K562 (cell line): ENCODE measurements at regions not wholly inside any gene's neighbourhood (a gene's known extent, or its start where the extent isn't known, plus 50 kb on each side); places are given as distances from the start of the nearest gene placed in this dataset.
"Not testable (repeated sequence)": the region's sequence is repeated elsewhere in the genome, so short reads cannot be mapped to it uniquely, and the experiment has no call there.

Experiments
- ATAC-seq: fragments of 200-7000 bp; cut with Tn5 transposase; 3 replicates; pipeline ENCODE4 v1.9.1; 2020; ENCODE audit warnings: moderate library complexity
- BruUV-seq: library from RNA; stranded (reverse); fragments of 400-500 nt; replicated peaks from 2 replicates; lab custom pipeline; 2021; lab: Mats Ljungman, UMichigan
- CTCF ChIA-PET: fragments of 300-600 bp; formaldehyde crosslinking; extraction: SDS; loops from one replicate; lab custom pipeline; 2021; ENCODE audit warnings: low intra/inter-chr PET ratio; lab: Yijun Ruan, JAX
- POLR2A ChIA-PET: fragments of 300-600, 350-650 bp; sonication (Branson Sonifier 250); formaldehyde crosslinking; extraction: SDS; loops from one replicate; lab custom pipeline; 2021; ENCODE audit warnings: antibody characterized with exemption, inconsistent platforms; lab: Yijun Ruan, JAX
- DNase-seq, 4 experiments: peaks; one replicate each; pipeline versions ENCODE4 v3.0.0 to v3.0.0-alpha.2; 2011 to 2018; ENCODE audit warnings: low spot score in 3 of 4, mixed read lengths in 3 of 4; ENCODE audit errors: extremely low read depth in 1 of 4
- FAIRE-seq: peaks from 2 replicates; lab custom pipeline; 2011; peaks lifted over from hg19 to GRCh38; lab: Jason Lieb, UNC
- H2AFZ ChIP-seq: 2 replicates; pipeline ENCODE4 v1.6.0; 2011; ENCODE audit warnings: low read depth, low read length, control low read depth, inconsistent platforms
- H3K27ac ChIP-seq: fragments of 200-600 bp; 3 replicates; pipeline ENCODE4 v1.8.0; 2011; ENCODE audit warnings: low read depth, mild to moderate bottlenecking, control low read depth, inconsistent platforms, low read length, moderate library complexity, mixed read lengths; ENCODE audit errors: extremely low read depth
- H3K27me3 ChIP-seq, 2 experiments: fragments of 300-600 bp in 1 of 2; 2 replicates in 1 of 2; 3 replicates in 1 of 2; pipeline versions ENCODE4 v1.6.0 to v1.8.0; 2011; ENCODE audit warnings: inconsistent platforms in 2 of 2, low read length in 2 of 2, mild to moderate bottlenecking in 1 of 2, mixed read lengths in 1 of 2, moderate library complexity in 1 of 2; ENCODE audit not compliant: control insufficient read depth in 2 of 2, insufficient read depth in 2 of 2
- H3K36me3 ChIP-seq: fragments of 300-600 bp; 3 replicates; pipeline ENCODE4 v1.8.0; 2011; ENCODE audit warnings: mild to moderate bottlenecking, low read length, inconsistent platforms; ENCODE audit not compliant: control insufficient read depth, insufficient read depth
- H3K4me1 ChIP-seq, 2 experiments: fragments of 200-600 bp in 1 of 2; replicated peaks in 1 of 2; 2 replicates in 1 of 2; 3 replicates in 1 of 2; pipeline versions ENCODE4 v1.5.1 to v1.8.0; 2011; ENCODE audit warnings: inconsistent platforms in 2 of 2, low read length in 2 of 2, mild to moderate bottlenecking in 1 of 2, mixed read lengths in 1 of 2, moderate library complexity in 1 of 2; ENCODE audit not compliant: control insufficient read depth in 2 of 2, insufficient read depth in 2 of 2
- H3K4me2 ChIP-seq: 2 replicates; pipeline ENCODE4 v1.6.1; 2011; ENCODE audit warnings: low read length, control low read depth, inconsistent platforms, mixed read lengths; ENCODE audit not compliant: insufficient read depth
- H3K4me3 ChIP-seq: fragments of 200-600 bp; sonication (generic), shearing (Covaris generic); 2 replicates; pipeline ENCODE4 v1.5.1; 2016; ENCODE audit warnings: control low read depth, inconsistent platforms
- H3K79me2 ChIP-seq: fragments of 200-600 bp; 3 replicates; pipeline ENCODE4 v1.8.0; 2011; ENCODE audit warnings: low read length, inconsistent platforms; ENCODE audit not compliant: control insufficient read depth, insufficient read depth
- H3K9ac ChIP-seq, 2 experiments: 2 replicates each; pipeline versions ENCODE4 v1.6.0 to v1.6.1; 2011; ENCODE audit warnings: low read depth in 2 of 2, low read length in 2 of 2, control low read depth in 1 of 2, inconsistent platforms in 1 of 2, mild to moderate bottlenecking in 1 of 2, mixed read lengths in 1 of 2; ENCODE audit not compliant: insufficient read depth in 1 of 2
- H3K9me1 ChIP-seq: one replicate; pipeline ENCODE4 v1.6.0; 2011; ENCODE audit warnings: inconsistent platforms, mild to moderate bottlenecking, low read length, moderate library complexity; ENCODE audit not compliant: control insufficient read depth, insufficient read depth
- H3K9me3 ChIP-seq: replicated peaks from 2 replicates; pipeline ENCODE4 v1.5.1; 2011; ENCODE audit warnings: low read depth, low read length, inconsistent platforms; ENCODE audit not compliant: control insufficient read depth, insufficient read depth
- H4K20me1 ChIP-seq: replicated peaks from 2 replicates; pipeline ENCODE4 v1.6.1; 2011; ENCODE audit warnings: low read length, inconsistent platforms, mixed read lengths; ENCODE audit not compliant: control insufficient read depth, insufficient read depth
- CHD4 ChIP-seq: fragments of 200-600 bp; sonication (generic); IDR thresholded peaks from 3 replicates; pipeline ENCODE4 v1.6.1; 2012; ENCODE audit warnings: low read depth, mild to moderate bottlenecking, mixed read lengths, low read length, inconsistent platforms; ENCODE audit not compliant: insufficient read depth, insufficient replicate concordance, poor library complexity, severe bottlenecking
- CSDE1 ChIP-seq, 2 experiments: fragments of 450-650 bp; IDR thresholded peaks; 2 replicates each; pipeline ENCODE4 v1.6.1; 2016; ENCODE audit warnings: mild to moderate bottlenecking in 1 of 2
- ELK1 ChIP-seq: sonication (generic); formaldehyde crosslinking; IDR thresholded peaks from 2 replicates; pipeline ENCODE4 v1.8.1; 2022; ENCODE audit warnings: missing genetic modification reagents
- FOXK1 ChIP-seq: sonication (generic); formaldehyde crosslinking; IDR thresholded peaks from 2 replicates; pipeline ENCODE4 v1.8.0; 2022; ENCODE audit warnings: missing genetic modification reagents, mild to moderate bottlenecking, borderline replicate concordance
- HMGXB4 ChIP-seq: sonication (generic); formaldehyde crosslinking; IDR thresholded peaks from 2 replicates; pipeline ENCODE4 v1.8.1; 2023; ENCODE audit warnings: mild to moderate bottlenecking, missing genetic modification reagents
- KAT2B ChIP-seq: IDR thresholded peaks from one replicate; pipeline ENCODE4 v1.6.1; 2012; ENCODE audit warnings: low read depth, mild to moderate bottlenecking, control low read depth, inconsistent platforms, low read length, moderate library complexity
- MCM7 ChIP-seq, 2 experiments: fragments of 450-650 bp; IDR thresholded peaks; 2 replicates each; pipeline ENCODE4 v1.6.1; 2016 to 2018
- NBN ChIP-seq: fragments of 450-650 bp; IDR thresholded peaks from 2 replicates; pipeline ENCODE4 v1.6.1; 2016; ENCODE audit warnings: low read depth, mild to moderate bottlenecking
- OTX1 ChIP-seq: fragments of 450-650 bp; formaldehyde crosslinking; IDR thresholded peaks from 2 replicates; pipeline ENCODE4 v1.4.0; 2022; ENCODE audit warnings: mild to moderate bottlenecking
- RAD21 ChIP-seq, 2 experiments: fragments of 250-450 bp in 1 of 2; fragments of 450-650 bp in 1 of 2; sonication (Bioruptor Pico) in 1 of 2; formaldehyde crosslinking in 1 of 2; IDR thresholded peaks in 1 of 2; conservative IDR thresholded peaks in 1 of 2; 2 replicates each; pipeline versions ENCODE4 v1.4.0 to v1.8.0; 2020 to 2022; ENCODE audit warnings: mild to moderate bottlenecking in 2 of 2, moderate library complexity in 1 of 2
- RBFOX2 ChIP-seq: fragments of 200-400 bp; formaldehyde crosslinking; IDR thresholded peaks from 2 replicates; pipeline ENCODE4 v1.6.1; 2017; ENCODE audit warnings: low read depth, mild to moderate bottlenecking, low read length, moderate library complexity
- ZKSCAN8 ChIP-seq: fragments of 200-800 bp; sonication (Bioruptor generic); IDR thresholded peaks from 2 replicates; pipeline ENCODE4 v1.6.1; 2016; ENCODE audit warnings: missing genetic modification characterization, missing compliant biosample characterization
- WGBS: fragments of 100-300 bp; shearing (Covaris generic); methylation state at CpG from one replicate; pipeline ENCODE4 v1.1.6; 2016; ENCODE audit warnings: low coverage, mixed read lengths; ENCODE audit not compliant: insufficient coverage; ENCODE audit errors: missing lambda C conversion rate; 5-methylcytosine and 5-hydroxymethylcytosine counted together
- in situ Hi-C: fragments of 300-500 bp; cut with MboI; formaldehyde crosslinking; loops from 4 replicates; pipeline ENCODE4 v1.15.0; 2018; ENCODE audit warnings: inconsistent platforms, mixed read lengths
- intact Hi-C: fragments of 100-400 bp; cut with micrococcal nuclease; formaldehyde crosslinking; loops from 2 replicates; pipeline ENCODE4 v1.14.2; 2022
- TF ChIP-seq, protein P1 (sequence below): fragments of 200-800 bp; sonication (Bioruptor generic); IDR thresholded peaks from 2 replicates; pipeline ENCODE4 v1.6.1; 2017; ENCODE audit warnings: missing genetic modification characterization, missing compliant biosample characterization

DNA sequence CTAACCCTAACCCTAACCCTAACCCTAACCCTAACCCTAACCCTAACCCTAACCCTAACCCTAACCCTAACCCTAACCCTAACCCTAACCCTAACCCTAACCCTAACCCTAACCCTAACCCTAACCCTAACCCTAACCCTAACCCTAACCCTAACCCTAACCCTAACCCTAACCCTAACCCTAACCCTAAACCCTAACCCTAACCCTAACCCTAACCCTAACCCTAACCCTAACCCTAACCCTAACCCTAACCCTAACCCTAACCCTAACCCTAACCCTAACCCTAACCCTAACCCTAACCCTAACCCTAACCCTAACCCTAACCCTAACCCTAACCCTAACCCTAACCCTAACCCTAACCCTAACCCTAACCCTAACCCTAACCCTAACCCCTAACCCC lies 80.6 kb upstream of the PLEKHG4B start:
- H3K9ac ChIP-seq, H3K27ac ChIP-seq, H3K4me3 ChIP-seq, H4K20me1 ChIP-seq, H3K36me3 ChIP-seq, CTCF ChIA-PET, H3K79me2 ChIP-seq, intact Hi-C loops, H3K4me1 ChIP-seq, H2AFZ ChIP-seq, BruUV-seq, H3K27me3 ChIP-seq, ATAC-seq, H3K9me1 ChIP-seq, H3K9me3 ChIP-seq, FAIRE-seq, H3K4me2 ChIP-seq, DNase-seq, in situ Hi-C loops, POLR2A ChIA-PET: not testable (repeated sequence)

GRCh38 chr5:11898-12297 lies 80.1 kb upstream of the PLEKHG4B start:
- Histone ChIP-seq H3K79me2 (no peaks in the 10 kb centered on the region), H4K20me1 (no peaks in the 10 kb centered on the region), H3K9ac (no peak overlapping the region), H3K27me3 (no peaks in the 10 kb centered on the region), H3K4me3 (no peak overlapping the region), H3K9me1 (no peaks in the 10 kb centered on the region), H3K4me2 (no peak overlapping the region), H3K36me3 (no peaks in the 10 kb centered on the region), H2AFZ (no peak overlapping the region), H3K27ac (no peak overlapping the region), H3K4me1 (no peaks in the 10 kb centered on the region), H3K9me3 (0 out of 2 replicates have a peak, but pooled peaks cover 1% of the 10 kb centered on the region)
- ChIA-PET CTCF (no interaction called here), POLR2A (no interaction called here)
- DNase-seq (no peak), FAIRE-seq (no peak), ATAC-seq (no peak)
- BruUV-seq: no TSS peak
- WGBS: 32% methylated on average over 12 of the region's 12 CpGs
- in situ Hi-C loops (no loop called here), intact Hi-C loops (no loop called here)
- TF ChIP-seq CHD4: no peak
- no peak for TF ChIP-seq FOXK1 (CRISPR knock-in tag)
- TF ChIP-seq ELK1 (CRISPR knock-in tag): no peak
- no peak for TF ChIP-seq RBFOX2
- TF ChIP-seq RAD21 (CRISPR knock-in tag; conservative IDR thresholded peaks at IDR 0.05 in 1 of 2, IDR thresholded peaks at IDR 0.05 in 1 of 2): no peak
- no peak for TF ChIP-seq KAT2B
- TF ChIP-seq, protein P1, sequence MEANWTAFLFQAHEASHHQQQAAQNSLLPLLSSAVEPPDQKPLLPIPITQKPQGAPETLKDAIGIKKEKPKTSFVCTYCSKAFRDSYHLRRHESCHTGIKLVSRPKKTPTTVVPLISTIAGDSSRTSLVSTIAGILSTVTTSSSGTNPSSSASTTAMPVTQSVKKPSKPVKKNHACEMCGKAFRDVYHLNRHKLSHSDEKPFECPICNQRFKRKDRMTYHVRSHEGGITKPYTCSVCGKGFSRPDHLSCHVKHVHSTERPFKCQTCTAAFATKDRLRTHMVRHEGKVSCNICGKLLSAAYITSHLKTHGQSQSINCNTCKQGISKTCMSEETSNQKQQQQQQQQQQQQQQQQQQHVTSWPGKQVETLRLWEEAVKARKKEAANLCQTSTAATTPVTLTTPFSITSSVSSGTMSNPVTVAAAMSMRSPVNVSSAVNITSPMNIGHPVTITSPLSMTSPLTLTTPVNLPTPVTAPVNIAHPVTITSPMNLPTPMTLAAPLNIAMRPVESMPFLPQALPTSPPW (CRISPR knock-in tag): no peak
- peak; percentile 60; the same call in 1 of the 2 replicates for TF ChIP-seq NBN
- no peak for TF ChIP-seq CSDE1 (IDR thresholded peaks at IDR 0.05)
- TF ChIP-seq OTX1 (CRISPR knock-in tag): no peak
- TF ChIP-seq MCM7 (IDR thresholded peaks at IDR 0.05): peak in 1 of 2 experiments; percentile 86; a peak in 1 of 4 replicates
- no peak for TF ChIP-seq HMGXB4 (CRISPR knock-in tag)
- no peak for TF ChIP-seq ZKSCAN8 (CRISPR knock-in tag)
